Parathyroid adenoma (tissue), 2 donors: ENCODE measurements at regions not wholly inside any gene's neighbourhood (a gene's known extent, or its start where the extent isn't known, plus 50 kb on each side); places are given as distances from the start of the nearest gene placed in this dataset.

Experiments
- H2AFZ ChIP-seq: fragments of 300-600 bp; sonication (generic); one replicate; pipeline ENCODE4 v1.7.0; 2017; ENCODE audit warnings: antibody characterized with exemption, mild to moderate bottlenecking
- H3K27ac ChIP-seq: fragments of 300-600 bp; sonication (generic); one replicate; pipeline ENCODE4 v1.7.0; 2017
- H3K27me3 ChIP-seq: fragments of 300-600 bp; sonication (generic); one replicate; pipeline ENCODE4 v1.7.0; 2017; ENCODE audit warnings: low read length; ENCODE audit not compliant: control insufficient read depth, insufficient read depth
- H3K36me3 ChIP-seq: fragments of 300-600 bp; sonication (generic); one replicate; pipeline ENCODE4 v1.7.0; 2017; ENCODE audit warnings: low read length; ENCODE audit not compliant: control insufficient read depth, insufficient read depth
- H3K4me1 ChIP-seq: fragments of 300-600 bp; sonication (generic); one replicate; pipeline ENCODE4 v1.7.0; 2017; ENCODE audit warnings: control low read depth
- H3K4me2 ChIP-seq: fragments of 300-600 bp; sonication (generic); one replicate; pipeline ENCODE4 v1.7.0; 2017; ENCODE audit warnings: low read length
- H3K4me3 ChIP-seq: fragments of 300-600 bp; sonication (generic); one replicate; pipeline ENCODE4 v1.7.0; 2017; ENCODE audit warnings: low read depth, low read length
- H3K79me2 ChIP-seq: fragments of 300-600 bp; sonication (generic); one replicate; pipeline ENCODE4 v1.7.0; 2017; ENCODE audit warnings: control low read depth
- H3K9ac ChIP-seq: fragments of 300-600 bp; sonication (generic); one replicate; pipeline ENCODE4 v1.7.0; 2017; ENCODE audit warnings: mild to moderate bottlenecking
- H3K9me3 ChIP-seq: fragments of 300-600 bp; sonication (generic); one replicate; pipeline ENCODE4 v1.7.0; 2017; ENCODE audit warnings: low read length; ENCODE audit not compliant: control insufficient read depth
- TF ChIP-seq, protein P1 (sequence below): fragments of 300-600 bp; sonication (generic); IDR thresholded peaks from one replicate; pipeline ENCODE4 v1.7.0; 2017; ENCODE audit warnings: antibody characterized with exemption, mild to moderate bottlenecking
- donor health status: primary hyperparathyroidism.

DNA sequence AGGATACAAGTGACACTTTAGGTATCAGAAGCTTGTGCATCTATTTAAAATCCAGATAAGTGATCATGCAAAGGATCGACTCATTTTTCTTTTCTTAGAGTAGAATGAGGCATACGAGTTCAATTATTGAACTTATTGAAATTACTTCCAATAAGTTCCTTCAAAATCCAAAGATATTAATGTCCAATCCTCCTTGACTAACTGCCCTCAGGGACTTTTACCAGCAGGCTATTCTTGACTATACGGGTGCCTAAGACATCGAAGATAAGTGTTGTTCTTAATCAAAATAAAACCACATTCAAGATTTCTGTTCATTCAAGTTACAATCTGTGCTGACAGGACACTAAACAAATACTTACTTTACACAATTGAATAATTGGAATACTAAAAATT, 74.5 kb upstream of the SP4 start:
- no peaks in the 10 kb centered on the region for H3K9me3 ChIP-seq
- TF ChIP-seq, protein P1, sequence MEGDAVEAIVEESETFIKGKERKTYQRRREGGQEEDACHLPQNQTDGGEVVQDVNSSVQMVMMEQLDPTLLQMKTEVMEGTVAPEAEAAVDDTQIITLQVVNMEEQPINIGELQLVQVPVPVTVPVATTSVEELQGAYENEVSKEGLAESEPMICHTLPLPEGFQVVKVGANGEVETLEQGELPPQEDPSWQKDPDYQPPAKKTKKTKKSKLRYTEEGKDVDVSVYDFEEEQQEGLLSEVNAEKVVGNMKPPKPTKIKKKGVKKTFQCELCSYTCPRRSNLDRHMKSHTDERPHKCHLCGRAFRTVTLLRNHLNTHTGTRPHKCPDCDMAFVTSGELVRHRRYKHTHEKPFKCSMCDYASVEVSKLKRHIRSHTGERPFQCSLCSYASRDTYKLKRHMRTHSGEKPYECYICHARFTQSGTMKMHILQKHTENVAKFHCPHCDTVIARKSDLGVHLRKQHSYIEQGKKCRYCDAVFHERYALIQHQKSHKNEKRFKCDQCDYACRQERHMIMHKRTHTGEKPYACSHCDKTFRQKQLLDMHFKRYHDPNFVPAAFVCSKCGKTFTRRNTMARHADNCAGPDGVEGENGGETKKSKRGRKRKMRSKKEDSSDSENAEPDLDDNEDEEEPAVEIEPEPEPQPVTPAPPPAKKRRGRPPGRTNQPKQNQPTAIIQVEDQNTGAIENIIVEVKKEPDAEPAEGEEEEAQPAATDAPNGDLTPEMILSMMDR, result no peak
- H3K27ac ChIP-seq, result no peak overlapping the region

DNA sequence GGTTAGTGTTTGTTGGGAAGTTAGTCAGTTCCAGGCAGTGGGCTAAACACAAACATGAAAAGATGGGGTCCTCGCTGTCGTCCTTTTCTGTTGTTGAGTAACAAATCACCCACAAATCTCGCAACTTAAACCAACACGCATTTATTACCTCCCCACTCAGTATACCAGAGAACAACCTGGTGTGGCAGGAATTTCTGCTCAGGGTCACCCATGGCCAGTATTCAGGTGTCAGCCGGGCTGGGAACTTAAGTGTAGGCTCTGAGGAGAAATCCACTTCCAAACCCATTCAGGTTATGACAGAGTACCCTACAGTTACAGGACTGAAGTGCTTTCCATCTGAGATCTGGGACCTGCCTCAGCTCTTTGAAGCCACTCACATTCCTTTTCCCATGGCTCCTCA, 73.6 kb upstream of the SP4 start:
- TF ChIP-seq, protein P1, result no peak
- H3K4me3 ChIP-seq, result no peak overlapping the region
- H3K4me2 ChIP-seq, result no peak overlapping the region
- no peaks in the 10 kb centered on the region for H3K36me3 ChIP-seq
- no peaks in the 10 kb centered on the region for H3K9me3 ChIP-seq
- H3K27ac ChIP-seq, result no peak overlapping the region
- H3K9ac ChIP-seq, result no peak overlapping the region
- no peaks in the 10 kb centered on the region for H3K27me3 ChIP-seq
- no peak overlapping the region for H2AFZ ChIP-seq
- no peaks in the 10 kb centered on the region for H3K4me1 ChIP-seq
- H3K79me2 ChIP-seq, result no peaks in the 10 kb centered on the region

More for the DNA sequence above, 74.5 kb upstream of the SP4 start:
- H3K4me3 ChIP-seq, result no peak overlapping the region
- no peaks in the 10 kb centered on the region for H3K79me2 ChIP-seq
- H3K36me3 ChIP-seq, result no peaks in the 10 kb centered on the region
- H2AFZ ChIP-seq, result no peak overlapping the region
- no peaks in the 10 kb centered on the region for H3K27me3 ChIP-seq
- H3K4me2 ChIP-seq, result no peak overlapping the region
- no peak overlapping the region for H3K9ac ChIP-seq
- H3K4me1 ChIP-seq, result no peaks in the 10 kb centered on the region

DNA sequence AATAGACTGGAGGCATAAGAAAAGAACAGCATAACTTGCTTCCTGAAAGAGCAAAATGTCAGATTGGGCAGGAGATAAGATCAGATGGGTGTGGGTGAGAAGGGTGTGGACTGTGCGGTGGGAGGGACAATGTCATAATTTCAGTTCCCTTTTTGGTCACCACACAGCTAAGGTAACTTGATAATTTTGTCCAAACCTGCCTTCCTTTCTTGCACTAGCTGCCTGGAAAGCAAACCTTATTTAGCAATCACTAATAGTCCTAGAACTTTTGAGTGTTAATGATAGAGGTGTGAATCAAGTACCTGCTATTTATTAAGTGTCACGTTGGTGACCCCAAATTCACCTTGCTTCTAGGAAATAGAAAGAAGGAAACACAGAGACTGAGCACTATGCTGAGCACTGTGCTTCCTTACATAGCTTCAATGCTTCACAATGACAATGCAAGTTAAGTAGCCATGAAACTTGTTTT, 72.4 kb upstream of the SP4 start:
- Histone ChIP-seq H3K4me2 (no peak overlapping the region), H3K36me3 (no peaks in the 10 kb centered on the region), H3K27ac (no peak overlapping the region), H2AFZ (no peak overlapping the region), H3K4me1 (no peaks in the 10 kb centered on the region), H3K9ac (no peak overlapping the region), H3K4me3 (no peak overlapping the region), H3K9me3 (no peaks in the 10 kb centered on the region), H3K79me2 (no peaks in the 10 kb centered on the region), H3K27me3 (no peaks in the 10 kb centered on the region)
- TF ChIP-seq, protein P1, result no peak

DNA sequence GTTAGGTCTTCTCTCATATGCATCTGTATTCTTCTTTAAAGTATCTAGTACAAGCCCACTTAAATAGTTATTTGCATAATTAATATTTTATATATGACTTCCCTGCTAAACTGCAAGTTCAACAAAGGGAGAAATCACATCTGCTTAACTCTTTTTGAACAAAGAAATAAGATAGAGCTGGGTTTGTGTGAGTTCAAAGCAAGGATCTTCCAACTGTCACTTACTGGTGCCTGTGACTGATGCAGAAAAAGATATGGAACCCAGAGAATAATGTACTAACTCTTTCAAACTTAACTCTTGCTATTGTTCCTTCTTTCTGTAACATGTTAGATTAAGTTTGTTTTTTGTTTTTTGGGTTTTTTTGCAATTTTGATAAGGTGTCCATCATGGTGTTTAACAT, 71.3 kb upstream of the SP4 start:
- Histone ChIP-seq H3K4me3 (no peak overlapping the region), H3K9ac (no peak overlapping the region), H3K27ac (no peak overlapping the region), H3K27me3 (no peaks in the 10 kb centered on the region), H2AFZ (no peak overlapping the region), H3K4me1 (no peaks in the 10 kb centered on the region), H3K79me2 (no peaks in the 10 kb centered on the region), H3K9me3 (no peaks in the 10 kb centered on the region), H3K36me3 (no peaks in the 10 kb centered on the region), H3K4me2 (no peak overlapping the region)
- TF ChIP-seq, protein P1, result no peak

DNA sequence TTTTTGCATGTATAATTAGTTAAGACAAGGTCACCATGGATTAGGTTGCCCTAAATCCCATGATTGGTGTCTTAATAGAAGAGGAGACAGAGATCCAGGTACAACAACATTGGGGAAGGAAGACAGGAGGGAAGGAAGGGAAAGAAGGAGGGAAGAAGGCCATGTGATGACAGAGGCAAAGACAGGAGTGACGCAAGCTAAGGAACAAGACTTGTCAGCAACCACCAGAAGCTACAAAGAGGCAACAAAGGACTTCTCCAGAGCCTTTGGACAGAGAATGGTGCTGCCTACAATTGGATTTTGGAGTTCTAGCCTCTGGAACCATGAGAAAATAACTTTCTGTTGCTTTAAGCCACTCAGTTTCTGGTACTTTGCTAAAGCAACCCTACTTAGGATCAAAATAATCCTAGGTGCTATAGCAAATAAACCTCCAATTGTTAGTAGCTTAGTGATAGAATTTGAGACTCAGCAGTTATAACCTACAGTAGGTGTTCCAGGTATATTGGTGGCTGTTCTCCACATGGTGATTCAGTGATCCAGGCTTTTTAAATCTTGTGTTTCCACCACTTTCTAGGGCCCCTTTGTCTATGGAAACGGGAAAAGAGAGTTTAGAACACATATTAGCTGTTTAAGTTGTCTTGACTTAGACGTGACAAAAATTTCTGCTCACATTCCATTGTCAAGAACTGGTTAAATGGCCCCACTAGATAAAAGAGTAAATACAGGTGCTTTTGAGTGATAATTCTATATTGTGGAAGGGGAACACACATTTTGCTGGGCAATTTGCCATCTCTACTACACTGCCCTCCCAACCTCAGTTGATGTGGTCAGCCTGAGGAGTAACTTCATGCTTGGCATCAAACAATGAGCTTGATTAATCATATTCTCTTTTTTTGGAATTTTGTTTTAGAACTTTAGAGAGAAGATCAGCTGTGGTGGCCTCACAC, 70.5 kb upstream of the SP4 start:
- Histone ChIP-seq H3K9ac (no peak overlapping the region), H3K4me3 (no peak overlapping the region), H3K4me1 (no peaks in the 10 kb centered on the region), H3K4me2 (no peak overlapping the region), H2AFZ (no peak overlapping the region), H3K36me3 (no peaks in the 10 kb centered on the region), H3K9me3 (no peaks in the 10 kb centered on the region), H3K27me3 (no peaks in the 10 kb centered on the region), H3K27ac (no peak overlapping the region), H3K79me2 (no peaks in the 10 kb centered on the region)
- TF ChIP-seq, protein P1, result no peak
